ENCODE measurements at regions not wholly inside any gene's neighbourhood (a gene's known extent, or its start where the extent isn't known, plus 50 kb on each side); places are given as distances from the start of the nearest gene placed in this dataset.

DNA sequence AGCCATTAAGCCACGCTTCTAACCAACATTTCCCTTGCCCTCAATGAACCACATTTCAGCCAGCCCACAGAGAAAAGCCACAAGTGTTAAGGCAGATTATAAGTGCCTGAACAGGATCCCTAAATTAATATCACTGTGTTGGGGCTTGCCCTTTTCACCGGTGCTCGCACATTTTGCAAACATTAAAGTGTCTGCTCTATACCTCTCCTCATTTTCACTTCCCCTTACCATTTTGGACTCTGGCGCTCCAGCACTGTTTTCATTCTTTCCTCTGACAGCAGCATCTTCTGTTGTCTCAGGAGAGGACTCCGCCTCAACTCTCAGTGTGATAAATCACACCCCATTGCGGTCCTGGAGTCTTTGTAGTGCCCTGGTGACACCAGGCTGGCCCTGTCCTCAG lies 274.2 kb downstream of the BAMBI start:
- TF ChIP-seq, protein P1, sequence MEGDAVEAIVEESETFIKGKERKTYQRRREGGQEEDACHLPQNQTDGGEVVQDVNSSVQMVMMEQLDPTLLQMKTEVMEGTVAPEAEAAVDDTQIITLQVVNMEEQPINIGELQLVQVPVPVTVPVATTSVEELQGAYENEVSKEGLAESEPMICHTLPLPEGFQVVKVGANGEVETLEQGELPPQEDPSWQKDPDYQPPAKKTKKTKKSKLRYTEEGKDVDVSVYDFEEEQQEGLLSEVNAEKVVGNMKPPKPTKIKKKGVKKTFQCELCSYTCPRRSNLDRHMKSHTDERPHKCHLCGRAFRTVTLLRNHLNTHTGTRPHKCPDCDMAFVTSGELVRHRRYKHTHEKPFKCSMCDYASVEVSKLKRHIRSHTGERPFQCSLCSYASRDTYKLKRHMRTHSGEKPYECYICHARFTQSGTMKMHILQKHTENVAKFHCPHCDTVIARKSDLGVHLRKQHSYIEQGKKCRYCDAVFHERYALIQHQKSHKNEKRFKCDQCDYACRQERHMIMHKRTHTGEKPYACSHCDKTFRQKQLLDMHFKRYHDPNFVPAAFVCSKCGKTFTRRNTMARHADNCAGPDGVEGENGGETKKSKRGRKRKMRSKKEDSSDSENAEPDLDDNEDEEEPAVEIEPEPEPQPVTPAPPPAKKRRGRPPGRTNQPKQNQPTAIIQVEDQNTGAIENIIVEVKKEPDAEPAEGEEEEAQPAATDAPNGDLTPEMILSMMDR (IDR thresholded peaks at IDR 0.05; ENCODE audit: low read depth, low read length, missing input control) = no peak
- TF ChIP-seq YY1 (IDR thresholded peaks at IDR 0.05) (no peak), RAD21 (IDR thresholded peaks at IDR 0.05) (no peak), EGR1 (IDR thresholded peaks at IDR 0.05; ENCODE audit: low read depth in 2 of 2) (no peak), JUND (IDR thresholded peaks at IDR 0.05) (no peak), TAF1 (conservative IDR thresholded peaks at IDR 0.05) (no peak), SP1 (IDR thresholded peaks at IDR 0.05) (no peak), GABPA (IDR thresholded peaks at IDR 0.05 in 1 of 2, conservative IDR thresholded peaks at IDR 0.05 in 1 of 2) (no peak), HNF4G (IDR thresholded peaks at IDR 0.05) (no peak), RXRA (IDR thresholded peaks at IDR 0.05) (no peak)
- TF ChIP-seq, protein P2, sequence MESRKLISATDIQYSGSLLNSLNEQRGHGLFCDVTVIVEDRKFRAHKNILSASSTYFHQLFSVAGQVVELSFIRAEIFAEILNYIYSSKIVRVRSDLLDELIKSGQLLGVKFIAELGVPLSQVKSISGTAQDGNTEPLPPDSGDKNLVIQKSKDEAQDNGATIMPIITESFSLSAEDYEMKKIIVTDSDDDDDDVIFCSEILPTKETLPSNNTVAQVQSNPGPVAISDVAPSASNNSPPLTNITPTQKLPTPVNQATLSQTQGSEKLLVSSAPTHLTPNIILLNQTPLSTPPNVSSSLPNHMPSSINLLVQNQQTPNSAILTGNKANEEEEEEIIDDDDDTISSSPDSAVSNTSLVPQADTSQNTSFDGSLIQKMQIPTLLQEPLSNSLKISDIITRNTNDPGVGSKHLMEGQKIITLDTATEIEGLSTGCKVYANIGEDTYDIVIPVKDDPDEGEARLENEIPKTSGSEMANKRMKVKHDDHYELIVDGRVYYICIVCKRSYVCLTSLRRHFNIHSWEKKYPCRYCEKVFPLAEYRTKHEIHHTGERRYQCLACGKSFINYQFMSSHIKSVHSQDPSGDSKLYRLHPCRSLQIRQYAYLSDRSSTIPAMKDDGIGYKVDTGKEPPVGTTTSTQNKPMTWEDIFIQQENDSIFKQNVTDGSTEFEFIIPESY (IDR thresholded peaks at IDR 0.05) = no peak
- TF ChIP-seq, protein P3, sequence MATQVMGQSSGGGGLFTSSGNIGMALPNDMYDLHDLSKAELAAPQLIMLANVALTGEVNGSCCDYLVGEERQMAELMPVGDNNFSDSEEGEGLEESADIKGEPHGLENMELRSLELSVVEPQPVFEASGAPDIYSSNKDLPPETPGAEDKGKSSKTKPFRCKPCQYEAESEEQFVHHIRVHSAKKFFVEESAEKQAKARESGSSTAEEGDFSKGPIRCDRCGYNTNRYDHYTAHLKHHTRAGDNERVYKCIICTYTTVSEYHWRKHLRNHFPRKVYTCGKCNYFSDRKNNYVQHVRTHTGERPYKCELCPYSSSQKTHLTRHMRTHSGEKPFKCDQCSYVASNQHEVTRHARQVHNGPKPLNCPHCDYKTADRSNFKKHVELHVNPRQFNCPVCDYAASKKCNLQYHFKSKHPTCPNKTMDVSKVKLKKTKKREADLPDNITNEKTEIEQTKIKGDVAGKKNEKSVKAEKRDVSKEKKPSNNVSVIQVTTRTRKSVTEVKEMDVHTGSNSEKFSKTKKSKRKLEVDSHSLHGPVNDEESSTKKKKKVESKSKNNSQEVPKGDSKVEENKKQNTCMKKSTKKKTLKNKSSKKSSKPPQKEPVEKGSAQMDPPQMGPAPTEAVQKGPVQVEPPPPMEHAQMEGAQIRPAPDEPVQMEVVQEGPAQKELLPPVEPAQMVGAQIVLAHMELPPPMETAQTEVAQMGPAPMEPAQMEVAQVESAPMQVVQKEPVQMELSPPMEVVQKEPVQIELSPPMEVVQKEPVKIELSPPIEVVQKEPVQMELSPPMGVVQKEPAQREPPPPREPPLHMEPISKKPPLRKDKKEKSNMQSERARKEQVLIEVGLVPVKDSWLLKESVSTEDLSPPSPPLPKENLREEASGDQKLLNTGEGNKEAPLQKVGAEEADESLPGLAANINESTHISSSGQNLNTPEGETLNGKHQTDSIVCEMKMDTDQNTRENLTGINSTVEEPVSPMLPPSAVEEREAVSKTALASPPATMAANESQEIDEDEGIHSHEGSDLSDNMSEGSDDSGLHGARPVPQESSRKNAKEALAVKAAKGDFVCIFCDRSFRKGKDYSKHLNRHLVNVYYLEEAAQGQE (IDR thresholded peaks at IDR 0.05) = no peak
- TF ChIP-seq, protein P4, sequence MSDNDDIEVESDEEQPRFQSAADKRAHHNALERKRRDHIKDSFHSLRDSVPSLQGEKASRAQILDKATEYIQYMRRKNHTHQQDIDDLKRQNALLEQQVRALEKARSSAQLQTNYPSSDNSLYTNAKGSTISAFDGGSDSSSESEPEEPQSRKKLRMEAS (IDR thresholded peaks at IDR 0.05) = no peak
- TF ChIP-seq, protein P5, sequence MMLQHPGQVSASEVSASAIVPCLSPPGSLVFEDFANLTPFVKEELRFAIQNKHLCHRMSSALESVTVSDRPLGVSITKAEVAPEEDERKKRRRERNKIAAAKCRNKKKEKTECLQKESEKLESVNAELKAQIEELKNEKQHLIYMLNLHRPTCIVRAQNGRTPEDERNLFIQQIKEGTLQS (IDR thresholded peaks at IDR 0.05) = no peak
